CD14-positive monocyte (primary cell): ENCODE measurements at regions not wholly inside any gene's neighbourhood (a gene's known extent, or its start where the extent isn't known, plus 50 kb on each side); places are given as distances from the start of the nearest gene placed in this dataset.

Source experiments
- DNase-seq, 3 donors: peaks; one replicate each; pipeline ENCODE4 v3.0.0-alpha.2; 2011 to 2022
- H2AFZ ChIP-seq: 2 replicates; pipeline ENCODE4 v1.6.0; 2012; ENCODE audit warnings: mild to moderate bottlenecking, low read depth, low read length, inconsistent platforms; ENCODE audit not compliant: insufficient read depth, poor library complexity, severe bottlenecking
- H3K27ac ChIP-seq, 2 donors: 1 replicate in 1 of 2; 2 replicates in 1 of 2; pipeline ENCODE4 v1.5.1; 2012 to 2013; ENCODE audit warnings: low read length in 2 of 2, control low read depth in 1 of 2, inconsistent platforms in 1 of 2, low read depth in 1 of 2, mild to moderate bottlenecking in 1 of 2
- H3K27me3 ChIP-seq, 2 donors: one replicate each; pipeline versions ENCODE4 v1.6.0 to v1.6.1; 2011 to 2013; ENCODE audit warnings: low read length in 2 of 2; ENCODE audit not compliant: control insufficient read depth in 2 of 2, insufficient read depth in 2 of 2
- H3K36me3 ChIP-seq, 2 donors: replicated peaks in 1 of 2; 1 replicate in 1 of 2; 2 replicates in 1 of 2; pipeline versions ENCODE4 v1.5.1 to v1.6.1; 2012 to 2013; ENCODE audit warnings: low read length in 2 of 2, control low read depth in 1 of 2, inconsistent platforms in 1 of 2, mild to moderate bottlenecking in 1 of 2; ENCODE audit not compliant: insufficient read depth in 2 of 2, control insufficient read depth in 1 of 2
- H3K4me1 ChIP-seq, 2 donors: 1 replicate in 1 of 2; 2 replicates in 1 of 2; pipeline versions ENCODE4 v1.5.1 to v1.6.1; 2012 to 2013; ENCODE audit warnings: low read length in 2 of 2, control low read depth in 1 of 2, inconsistent platforms in 1 of 2, mild to moderate bottlenecking in 1 of 2, moderate library complexity in 1 of 2; ENCODE audit not compliant: insufficient read depth in 2 of 2, control insufficient read depth in 1 of 2
- H3K4me2 ChIP-seq: replicated peaks from 2 replicates; pipeline ENCODE3; 2012; ENCODE audit warnings: low read length, moderate library complexity, mild to moderate bottlenecking; ENCODE audit not compliant: poor library complexity, severe bottlenecking; ENCODE audit errors: extremely low read depth
- H3K4me3 ChIP-seq, 3 experiments: fragments of 200-600 bp in 1 of 3; sonication (generic) in 1 of 3; replicated peaks in 1 of 3; 1 replicate in 2 of 3; 2 replicates in 1 of 3; pipeline ENCODE4 v1.5.1; 2011 to 2013; ENCODE audit warnings: low read length in 3 of 3, mild to moderate bottlenecking in 3 of 3, control low read depth in 2 of 3, low read depth in 2 of 3, inconsistent platforms in 1 of 3, moderate library complexity in 1 of 3
- H3K79me2 ChIP-seq: 2 replicates; pipeline ENCODE4 v1.6.0; 2012; ENCODE audit warnings: mild to moderate bottlenecking, control low read depth, inconsistent platforms, low read length, moderate library complexity; ENCODE audit not compliant: insufficient read depth
- H3K9ac ChIP-seq: 2 replicates; pipeline ENCODE4 v1.6.0; 2017; ENCODE audit warnings: low read length, mild to moderate bottlenecking; ENCODE audit not compliant: insufficient read depth, poor library complexity, severe bottlenecking
- H3K9me3 ChIP-seq, 2 donors: replicated peaks in 1 of 2; 1 replicate in 1 of 2; 2 replicates in 1 of 2; pipeline versions ENCODE4 v1.5.1 to v1.6.1; 2012 to 2013; ENCODE audit warnings: low read length in 2 of 2, control low read depth in 1 of 2; ENCODE audit not compliant: control insufficient read depth in 1 of 2, insufficient read depth in 1 of 2
- H4K20me1 ChIP-seq: 2 replicates; pipeline ENCODE4 v1.6.0; 2012; ENCODE audit warnings: mild to moderate bottlenecking, low read length, control low read depth, moderate library complexity; ENCODE audit not compliant: insufficient read depth
- H3K27ac Mint-ChIP-seq, 7 donors: one replicate each; pipeline ENCODE4 v1.8.0; 2020; ENCODE audit warnings: mild to moderate bottlenecking in 7 of 7, mixed read lengths in 7 of 7, moderate library complexity in 6 of 7, inconsistent platforms in 2 of 7
- H3K27me3 Mint-ChIP-seq, 3 donors: one replicate each; pipeline ENCODE4 v1.8.0; 2021 to 2022; ENCODE audit warnings: low read depth in 3 of 3, mild to moderate bottlenecking in 3 of 3, mixed read lengths in 3 of 3, moderate library complexity in 3 of 3, inconsistent platforms in 1 of 3
- H3K36me3 Mint-ChIP-seq, 2 donors: one replicate each; pipeline ENCODE4 v1.8.0; 2020; ENCODE audit warnings: mixed read lengths in 2 of 2, inconsistent platforms in 1 of 2, mild to moderate bottlenecking in 1 of 2
- H3K4me1 Mint-ChIP-seq: one replicate; pipeline ENCODE4 v1.8.0; 2020; ENCODE audit warnings: mild to moderate bottlenecking, mixed read lengths
- H3K4me3 Mint-ChIP-seq, 2 donors: one replicate each; pipeline ENCODE4 v1.8.0; 2020; ENCODE audit warnings: mild to moderate bottlenecking in 2 of 2, mixed read lengths in 2 of 2, moderate library complexity in 1 of 2
- H3K9me3 Mint-ChIP-seq, 7 donors: one replicate each; pipeline ENCODE4 v1.8.0; 2020 to 2022; ENCODE audit warnings: mixed read lengths in 7 of 7, mild to moderate bottlenecking in 6 of 7, moderate library complexity in 6 of 7, inconsistent platforms in 2 of 7
- WGBS: methylation state at CpG from one replicate; pipeline ENCODE4 v1.1.5; 2013; ENCODE audit warnings: missing lambda C conversion rate; ENCODE audit not compliant: insufficient coverage; 5-methylcytosine and 5-hydroxymethylcytosine counted together
- intact Hi-C, 2 donors: fragments of 100-400 bp; cut with micrococcal nuclease; formaldehyde crosslinking; loops; one replicate each; pipeline versions ENCODE4 v1.15.0 to v1.15.1; 2023
- TF ChIP-seq, protein P1 (sequence below): fragments of 200-600 bp; IDR thresholded peaks from one replicate; pipeline ENCODE4 v1.8.0; 2022; ENCODE audit warnings: antibody characterized with exemption, mild to moderate bottlenecking

GRCh38 chr18:37783771-37784170 lies 218.2 kb upstream of the CELF4 start:
- no peak overlapping the region for H3K9ac ChIP-seq
- Mint-ChIP-seq H3K4me1 (no peaks in the 10 kb centered on the region), H3K27ac (no peak overlapping the region), H3K9me3 (peaks cover 0 to 4% (median 0%) of the 10 kb centered on the region in 7 donors), H3K36me3 (no peaks in the 10 kb centered on the region), H3K4me3 (no peak overlapping the region), H3K27me3 (no peaks in the 10 kb centered on the region)
- H3K4me3 ChIP-seq: no peak overlapping the region
- no peaks in the 10 kb centered on the region for H3K9me3 ChIP-seq
- H3K27ac ChIP-seq: no peak overlapping the region
- TF ChIP-seq, protein P1, sequence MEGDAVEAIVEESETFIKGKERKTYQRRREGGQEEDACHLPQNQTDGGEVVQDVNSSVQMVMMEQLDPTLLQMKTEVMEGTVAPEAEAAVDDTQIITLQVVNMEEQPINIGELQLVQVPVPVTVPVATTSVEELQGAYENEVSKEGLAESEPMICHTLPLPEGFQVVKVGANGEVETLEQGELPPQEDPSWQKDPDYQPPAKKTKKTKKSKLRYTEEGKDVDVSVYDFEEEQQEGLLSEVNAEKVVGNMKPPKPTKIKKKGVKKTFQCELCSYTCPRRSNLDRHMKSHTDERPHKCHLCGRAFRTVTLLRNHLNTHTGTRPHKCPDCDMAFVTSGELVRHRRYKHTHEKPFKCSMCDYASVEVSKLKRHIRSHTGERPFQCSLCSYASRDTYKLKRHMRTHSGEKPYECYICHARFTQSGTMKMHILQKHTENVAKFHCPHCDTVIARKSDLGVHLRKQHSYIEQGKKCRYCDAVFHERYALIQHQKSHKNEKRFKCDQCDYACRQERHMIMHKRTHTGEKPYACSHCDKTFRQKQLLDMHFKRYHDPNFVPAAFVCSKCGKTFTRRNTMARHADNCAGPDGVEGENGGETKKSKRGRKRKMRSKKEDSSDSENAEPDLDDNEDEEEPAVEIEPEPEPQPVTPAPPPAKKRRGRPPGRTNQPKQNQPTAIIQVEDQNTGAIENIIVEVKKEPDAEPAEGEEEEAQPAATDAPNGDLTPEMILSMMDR: no peak
- DNase-seq: no peak
- H4K20me1 ChIP-seq: no peaks in the 10 kb centered on the region
- no peaks in the 10 kb centered on the region for H3K79me2 ChIP-seq
- no peaks in the 10 kb centered on the region for H3K36me3 ChIP-seq
- H3K4me2 ChIP-seq: no peak overlapping the region
- H3K4me1 ChIP-seq: no peaks in the 10 kb centered on the region
- H2AFZ ChIP-seq: no peak overlapping the region
- no peaks in the 10 kb centered on the region for H3K27me3 ChIP-seq
- 82% methylated on average over 3 of the region's 5 CpGs for WGBS
- intact Hi-C loops: no loop called here

DNA sequence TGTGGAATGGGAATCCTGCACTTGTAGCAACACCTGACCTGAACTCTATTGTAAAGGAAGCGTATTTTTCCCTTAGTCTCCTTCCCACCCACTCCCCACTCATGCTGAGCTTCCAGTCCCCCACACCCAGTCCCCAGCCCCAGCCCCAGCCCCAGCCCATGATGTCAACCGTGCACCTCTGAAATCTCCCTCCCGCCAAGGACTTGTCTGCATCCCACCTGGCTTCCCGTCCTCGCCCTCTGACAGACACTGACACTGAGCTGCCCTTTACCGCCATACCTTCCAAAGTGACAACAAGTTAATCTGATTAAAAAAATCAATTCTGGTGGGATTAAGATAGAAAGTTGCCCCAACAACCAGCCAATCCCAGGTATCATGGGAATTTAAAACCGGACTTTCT lies 213.6 kb upstream of the CELF4 start:
- Histone ChIP-seq H4K20me1 (no peaks in the 10 kb centered on the region), H3K4me2 (no peak overlapping the region), H3K4me3 (no peak overlapping the region), H3K36me3 (no peaks in the 10 kb centered on the region), H3K4me1 (no peaks in the 10 kb centered on the region), H2AFZ (no peak overlapping the region), H3K9ac (no peak overlapping the region), H3K9me3 (no peaks in the 10 kb centered on the region), H3K27me3 (no peaks in the 10 kb centered on the region), H3K27ac (no peak overlapping the region), H3K79me2 (no peaks in the 10 kb centered on the region)
- Mint-ChIP-seq H3K27me3 (no peaks in the 10 kb centered on the region), H3K27ac (no peak overlapping the region), H3K36me3 (no peaks in the 10 kb centered on the region), H3K9me3 (no peaks in the 10 kb centered on the region), H3K4me1 (no peaks in the 10 kb centered on the region), H3K4me3 (no peak overlapping the region)
- DNase-seq: no peak
- TF ChIP-seq, protein P1: no peak
- intact Hi-C loops: no loop called here
- WGBS: 77% methylated on average over 3 of the region's 7 CpGs
